NCI-H82 treated with DMSO at 0.1 percent for 48 hours (cell line): ENCODE measurements at regions not wholly inside any gene's neighbourhood (a gene's known extent, or its start where the extent isn't known, plus 50 kb on each side); places are given as distances from the start of the nearest gene placed in this dataset.
"Not testable (repeated sequence)": the region's sequence is repeated elsewhere in the genome, so short reads cannot be mapped to it uniquely, and the experiment has no call there.

Experiments
- DNase-seq: peaks from one replicate; lab custom pipeline; 2025; ENCODE audit not compliant: unreplicated experiment; lab: John Stamatoyannopoulos, UW

GRCh38 chr14:39628087-39628486 is 195.9 kb upstream of the FBXO33 start:
- no peak for DNase-seq

- DNase-seq: no peak
These were observed 194.7 kb upstream of the FBXO33 start for GRCh38 chr14:39626589-39627576.

GRCh38 chr14:39621678-39622077 is 189.4 kb upstream of the FBXO33 start:
- DNase-seq: no peak

GRCh38 chr14:39621223-39621622 is 189.0 kb upstream of the FBXO33 start:
- no peak for DNase-seq

DNA sequence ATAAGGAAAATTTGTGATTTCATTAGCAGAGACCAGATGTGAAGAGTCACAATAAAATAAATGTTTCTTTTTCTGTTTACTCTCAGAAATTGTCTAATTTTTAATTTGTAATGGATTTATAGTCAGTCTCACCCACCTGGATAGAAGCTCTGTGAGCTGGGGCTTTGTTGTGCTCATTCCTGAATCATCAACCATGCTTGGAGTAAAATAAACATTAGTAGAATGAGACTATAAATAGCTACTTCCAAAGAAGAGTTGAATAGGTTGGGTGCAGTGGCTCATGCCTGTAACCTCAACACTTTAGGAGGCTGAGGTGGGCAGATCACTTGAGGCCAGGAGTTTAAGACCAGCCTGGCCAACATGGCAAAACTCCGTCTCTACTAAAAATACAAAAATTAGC is 185.3 kb upstream of the FBXO33 start:
- no peak for DNase-seq

- DNase-seq: no peak
These were observed 183.1 kb upstream of the FBXO33 start for GRCh38 chr14:39615352-39615751.

- no peak for DNase-seq
These were observed 182.2 kb upstream of the FBXO33 start for GRCh38 chr14:39614297-39614923.

DNA sequence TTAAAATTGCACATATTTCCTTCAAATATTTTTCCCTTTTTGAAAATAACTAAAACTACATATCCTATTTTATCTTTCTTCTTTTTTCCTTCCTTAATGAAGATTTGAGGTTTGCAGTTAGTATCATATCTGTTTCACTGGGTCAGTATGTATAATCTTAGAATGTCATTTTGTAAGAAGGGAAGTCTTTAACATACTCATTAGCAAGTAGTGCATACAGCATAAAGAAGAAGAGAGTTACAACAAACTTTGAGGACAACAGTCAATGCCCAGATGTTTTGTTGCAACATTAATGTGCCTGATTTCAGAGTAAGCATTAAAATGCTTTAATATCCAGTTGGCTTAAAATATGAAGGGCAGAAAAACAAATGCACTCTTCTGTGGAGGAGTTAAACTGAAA is 176.9 kb upstream of the FBXO33 start:
- DNase-seq: no peak

DNA sequence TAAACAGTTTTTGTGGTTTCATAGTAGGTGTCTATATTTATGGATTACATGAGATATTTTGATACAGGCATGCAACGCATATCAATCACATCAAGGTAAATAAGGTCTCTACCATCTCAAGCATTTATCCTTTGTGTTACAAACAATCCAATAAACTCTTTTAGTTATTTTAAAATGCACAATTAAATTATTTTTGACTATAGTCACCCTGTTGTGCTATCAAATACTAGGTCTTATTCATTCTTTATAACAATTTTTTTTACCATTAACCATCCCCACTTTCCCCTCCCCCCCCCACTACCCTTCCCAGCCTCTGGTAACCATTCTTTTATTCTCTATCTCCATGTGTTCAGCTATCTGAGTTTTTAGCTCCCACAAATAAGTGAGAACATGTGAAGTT is 175.7 kb upstream of the FBXO33 start:
- no peak for DNase-seq

DNA sequence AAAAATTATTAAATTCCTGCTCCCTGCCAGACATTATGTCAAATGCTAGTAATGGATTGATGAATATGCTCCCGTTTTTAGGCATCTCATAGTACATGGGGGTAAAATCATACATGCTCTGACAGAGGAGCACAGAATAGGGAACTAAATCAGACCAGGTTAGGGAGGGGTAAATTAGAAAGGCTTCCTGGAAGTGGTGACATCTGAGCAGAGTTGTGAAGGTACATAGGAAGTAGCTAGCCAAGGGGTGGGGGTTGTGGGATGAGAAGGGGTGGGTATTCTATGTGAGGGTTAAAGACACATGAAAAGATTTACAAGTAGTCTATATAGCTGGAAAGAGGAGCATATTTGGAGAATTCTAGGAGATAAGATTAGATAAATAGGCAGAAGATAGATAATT is 171.7 kb upstream of the FBXO33 start:
- DNase-seq: no peak

DNA sequence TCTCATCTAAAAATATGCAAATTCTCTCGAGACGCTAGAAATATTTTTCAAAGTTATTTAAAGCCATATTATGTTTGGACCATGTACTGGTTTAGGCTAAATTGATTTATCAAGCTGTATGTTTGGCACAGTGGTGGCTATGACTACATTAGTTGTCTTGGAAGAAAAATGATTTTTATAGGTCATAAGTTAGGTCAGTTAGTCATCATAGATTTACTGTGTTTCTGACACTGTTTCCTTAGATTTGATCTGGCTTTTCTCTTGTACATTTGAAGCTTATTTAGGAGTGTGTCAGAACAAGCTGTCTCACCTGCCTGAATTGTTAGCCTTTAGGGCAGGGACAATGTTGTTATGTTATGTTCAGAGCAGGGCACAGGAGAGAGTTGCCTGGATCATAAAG is 161.1 kb upstream of the FBXO33 start:
- DNase-seq: no peak

GRCh38 chr14:39592116-39592789 is 160.0 kb upstream of the FBXO33 start:
- DNase-seq: no peak

- DNase-seq: not testable (repeated sequence)
These were observed 157.6 kb upstream of the FBXO33 start for GRCh38 chr14:39589882-39590281.

- DNase-seq: no peak
These were observed 149.9 kb upstream of the FBXO33 start for GRCh38 chr14:39582028-39582654.

DNA sequence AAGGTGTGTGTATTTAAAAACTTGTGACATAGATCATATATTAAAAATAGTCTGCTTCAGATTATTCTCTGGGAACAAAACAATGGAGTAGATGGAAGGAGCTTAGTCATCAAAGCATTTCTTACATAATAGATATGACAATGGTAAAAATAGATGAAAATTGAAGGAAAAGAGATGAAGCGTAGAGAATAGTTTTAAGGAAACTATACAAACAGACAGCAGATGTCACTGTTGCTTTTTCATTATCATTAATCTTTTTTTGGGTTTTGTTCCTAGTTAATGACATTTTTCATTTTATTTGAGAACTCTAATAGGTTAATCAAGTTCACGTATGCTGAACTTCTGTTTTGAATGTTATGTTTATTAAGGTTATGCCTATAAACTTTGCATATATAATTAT is 149.2 kb upstream of the FBXO33 start:
- DNase-seq: no peak

GRCh38 chr14:39580696-39581095 is 148.5 kb upstream of the FBXO33 start:
- no peak for DNase-seq

- no peak for DNase-seq
These were observed 144.5 kb upstream of the FBXO33 start for GRCh38 chr14:39576736-39577135.

- no peak for DNase-seq
These were observed 144.0 kb upstream of the FBXO33 start for GRCh38 chr14:39576258-39576657.

DNA sequence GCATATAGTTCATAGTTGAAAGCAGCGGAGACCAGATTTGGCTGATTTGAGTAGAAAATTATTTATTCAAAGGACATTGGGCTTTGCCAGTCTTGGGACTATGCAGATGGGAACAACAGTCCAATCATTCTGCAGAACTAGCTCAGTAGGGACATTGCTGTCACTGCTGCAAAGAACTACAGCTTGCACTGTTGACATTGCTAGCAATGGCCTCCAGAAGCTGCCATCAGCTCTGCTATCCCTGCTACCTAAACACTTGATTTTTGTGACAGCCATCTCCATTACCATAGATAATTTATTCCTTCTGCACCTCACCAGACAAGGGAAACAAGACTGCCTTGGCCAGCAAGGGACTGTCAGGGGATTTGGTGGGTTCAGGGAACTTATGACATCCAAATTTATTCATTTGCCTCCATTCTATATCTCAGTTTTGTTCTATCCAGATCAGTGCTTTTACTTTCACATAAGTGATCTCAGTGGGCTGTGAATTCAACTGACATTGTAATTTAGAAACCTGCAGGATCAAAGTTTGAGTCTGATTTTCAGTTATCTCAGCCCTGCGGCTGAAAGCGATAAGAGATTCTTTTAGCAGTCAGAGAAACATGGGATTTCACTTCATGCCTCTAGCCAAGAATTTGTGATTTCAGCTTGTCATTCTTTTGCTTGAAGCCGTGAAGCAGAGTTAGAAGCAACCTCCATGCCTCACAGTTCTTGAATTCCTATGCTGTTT is 136.7 kb upstream of the FBXO33 start:
- DNase-seq: no peak

GRCh38 chr14:39566795-39567194 is 134.6 kb upstream of the FBXO33 start:
- no peak for DNase-seq

GRCh38 chr14:39563361-39563760 is 131.1 kb upstream of the FBXO33 start:
- no peak for DNase-seq
